Keratinocyte (primary cell): ENCODE measurements at regions not wholly inside any gene's neighbourhood (a gene's known extent, or its start where the extent isn't known, plus 50 kb on each side); places are given as distances from the start of the nearest gene placed in this dataset.

Experiments
- DNase-seq: peaks from one replicate; pipeline ENCODE4 v3.0.0-alpha.2; 2011; ENCODE audit warnings: low read depth, missing footprints, low spot score
- FAIRE-seq: peaks from 2 replicates; lab custom pipeline; 2011; peaks lifted over from hg19 to GRCh38; lab: Jason Lieb, UNC
- H2AFZ ChIP-seq: 2 replicates; pipeline ENCODE4 v1.6.0; 2012; ENCODE audit warnings: low read length, control low read depth, inconsistent platforms; ENCODE audit not compliant: control insufficient read depth
- H3K27ac ChIP-seq: 2 replicates; pipeline ENCODE4 v1.5.1; 2011; ENCODE audit warnings: low read length; ENCODE audit not compliant: control insufficient read depth, insufficient read depth
- H3K27me3 ChIP-seq: 3 replicates; pipeline ENCODE4 v1.6.0; 2011; ENCODE audit warnings: low read length; ENCODE audit not compliant: control insufficient read depth, insufficient read depth; ENCODE audit errors: extremely low read depth
- H3K36me3 ChIP-seq, 2 experiments: 2 replicates in 1 of 2; 3 replicates in 1 of 2; pipeline ENCODE4 v1.5.1; 2011; ENCODE audit warnings: low read length in 2 of 2, mild to moderate bottlenecking in 1 of 2; ENCODE audit not compliant: control insufficient read depth in 2 of 2, insufficient read depth in 2 of 2; ENCODE audit errors: extremely low read depth in 1 of 2
- H3K4me1 ChIP-seq: 3 replicates; pipeline ENCODE4 v1.5.1; 2011; ENCODE audit warnings: low read length; ENCODE audit not compliant: control insufficient read depth, insufficient read depth; ENCODE audit errors: extremely low read depth
- H3K4me2 ChIP-seq: 3 replicates; pipeline ENCODE4 v1.6.0; 2011; ENCODE audit warnings: low read depth, low read length; ENCODE audit not compliant: control insufficient read depth, insufficient read depth; ENCODE audit errors: extremely low read depth
- H3K4me3 ChIP-seq, 3 experiments: fragments of 200-600 bp in 1 of 3; sonication (generic) in 1 of 3; 2 replicates in 2 of 3; 3 replicates in 1 of 3; pipeline ENCODE4 v1.5.1; 2011 to 2016; ENCODE audit warnings: low read length in 3 of 3, mild to moderate bottlenecking in 3 of 3, control low read depth in 2 of 3, inconsistent platforms in 1 of 3, low read depth in 1 of 3, mixed read lengths in 1 of 3, mixed run types in 1 of 3, moderate library complexity in 1 of 3; ENCODE audit not compliant: control insufficient read depth in 2 of 3, insufficient read depth in 2 of 3; ENCODE audit errors: extremely low read depth in 1 of 3
- H3K79me2 ChIP-seq: 2 replicates; pipeline ENCODE4 v1.6.0; 2012; ENCODE audit warnings: low read length; ENCODE audit not compliant: control insufficient read depth, insufficient read depth
- H3K9ac ChIP-seq: 3 replicates; pipeline ENCODE4 v1.6.0; 2011; ENCODE audit warnings: low read length; ENCODE audit not compliant: control insufficient read depth, insufficient read depth; ENCODE audit errors: extremely low read depth
- H3K9me1 ChIP-seq: 3 replicates; pipeline ENCODE4 v1.6.0; 2011; ENCODE audit warnings: low read length; ENCODE audit not compliant: control insufficient read depth, insufficient read depth; ENCODE audit errors: extremely low read depth
- H3K9me3 ChIP-seq: 2 replicates; pipeline ENCODE4 v1.5.1; 2012; ENCODE audit warnings: low read depth, low read length; ENCODE audit not compliant: control insufficient read depth
- H4K20me1 ChIP-seq: 3 replicates; pipeline ENCODE4 v1.6.0; 2011; ENCODE audit warnings: low read length; ENCODE audit not compliant: control insufficient read depth, insufficient read depth; ENCODE audit errors: extremely low read depth
- CTCF ChIP-seq, 3 experiments: IDR thresholded peaks in 1 of 3; conservative IDR thresholded peaks in 1 of 3; optimal IDR thresholded peaks in 1 of 3; 2 replicates in 2 of 3; 3 replicates in 1 of 3; pipeline versions ENCODE3 to v1.5.1; 2011; ENCODE audit warnings: low read length in 3 of 3, mild to moderate bottlenecking in 3 of 3, moderate library complexity in 2 of 3, control low read depth in 1 of 3, inconsistent platforms in 1 of 3; ENCODE audit not compliant: insufficient read depth in 2 of 3; ENCODE audit errors: extremely low read depth in 1 of 3
- EZH2 ChIP-seq: IDR thresholded peaks from one replicate; pipeline ENCODE4 v1.6.1; 2012; ENCODE audit warnings: inconsistent platforms, mild to moderate bottlenecking, low read length, moderate library complexity
- dilution Hi-C: fragments of 300-500 bp; cut with MboI; formaldehyde crosslinking; loops from one replicate; pipeline ENCODE4 v1.7.0; 2020; ENCODE audit warnings: low sequenced_read_pairs; ENCODE audit not compliant: extremely low pct_ligation_motif_present

GRCh38 chr2:134174711-134175110 lies 79.2 kb upstream of the MGAT5 start:
- Histone ChIP-seq H4K20me1 (no peaks in the 10 kb centered on the region), H3K27me3 (no peaks in the 10 kb centered on the region), H3K9ac (no peak overlapping the region), H3K36me3 (peaks cover 0 to 3% of the 10 kb centered on the region in 2 experiments), H3K79me2 (peaks cover 30% of the 10 kb centered on the region), H3K9me3 (no peaks in the 10 kb centered on the region), H3K4me2 (no peak overlapping the region), H3K4me3 (no peak overlapping the region), H3K9me1 (no peaks in the 10 kb centered on the region), H2AFZ (no peak overlapping the region), H3K27ac (no peak overlapping the region), H3K4me1 (peaks cover 29% of the 10 kb centered on the region)
- dilution Hi-C loops = no loop called here
- no peak for TF ChIP-seq CTCF (optimal IDR thresholded peaks at IDR 0.05 in 1 of 3, IDR thresholded peaks at IDR 0.05 in 1 of 3, conservative IDR thresholded peaks at IDR 0.05 in 1 of 3; ENCODE audit: extremely low read depth in 1 of 3, insufficient read depth in 2 of 3, low read length in 3 of 3)
- TF ChIP-seq EZH2 = no peak
- FAIRE-seq = no peak
- no peak for DNase-seq

- H3K4me3 ChIP-seq = no peak overlapping the region
- no peaks in the 10 kb centered on the region for H3K27me3 ChIP-seq
- no peak overlapping the region for H3K4me2 ChIP-seq
- H3K36me3 ChIP-seq = peaks cover 0 to 3% of the 10 kb centered on the region in 2 experiments
- TF ChIP-seq CTCF (optimal IDR thresholded peaks at IDR 0.05 in 1 of 3, IDR thresholded peaks at IDR 0.05 in 1 of 3, conservative IDR thresholded peaks at IDR 0.05 in 1 of 3; ENCODE audit: extremely low read depth in 1 of 3, insufficient read depth in 2 of 3, low read length in 3 of 3) = no peak
- TF ChIP-seq EZH2 = no peak
- no peaks in the 10 kb centered on the region for H3K9me1 ChIP-seq
- no peaks in the 10 kb centered on the region for H4K20me1 ChIP-seq
- FAIRE-seq (no peak), DNase-seq (no peak)
- dilution Hi-C loops = no loop called here
- no peak overlapping the region for H2AFZ ChIP-seq
- no peak overlapping the region for H3K27ac ChIP-seq
- peaks cover 30% of the 10 kb centered on the region for H3K4me1 ChIP-seq
- no peaks in the 10 kb centered on the region for H3K9me3 ChIP-seq
- H3K79me2 ChIP-seq = peaks cover 30% of the 10 kb centered on the region
- H3K9ac ChIP-seq = no peak overlapping the region
Measured at GRCh38 chr2:134175834-134176233, 78.0 kb upstream of the MGAT5 start.
